Prostate gland (tissue), 2 donors: ENCODE measurements at regions not wholly inside any gene's neighbourhood (a gene's known extent, or its start where the extent isn't known, plus 50 kb on each side); places are given as distances from the start of the nearest gene placed in this dataset.

ENCODE experiments used
- POLR2AphosphoS5 ChIP-seq: sonication (generic); formaldehyde crosslinking; IDR thresholded peaks from one replicate; pipeline ENCODE4 v1.6.1; 2017; ENCODE audit warnings: antibody characterized with exemption
- TF ChIP-seq, protein P1 (sequence below), 4 experiments: fragments of 200-600 bp in 2 of 4; fragments of 450-650 bp in 2 of 4; sonication (generic) in 2 of 4; IDR thresholded peaks; 1 replicate in 3 of 4; 2 replicates in 1 of 4; pipeline ENCODE4 v1.5.1; 2016 to 2019; ENCODE audit warnings: antibody characterized with exemption in 4 of 4, mild to moderate bottlenecking in 2 of 4, moderate library complexity in 2 of 4

DNA sequence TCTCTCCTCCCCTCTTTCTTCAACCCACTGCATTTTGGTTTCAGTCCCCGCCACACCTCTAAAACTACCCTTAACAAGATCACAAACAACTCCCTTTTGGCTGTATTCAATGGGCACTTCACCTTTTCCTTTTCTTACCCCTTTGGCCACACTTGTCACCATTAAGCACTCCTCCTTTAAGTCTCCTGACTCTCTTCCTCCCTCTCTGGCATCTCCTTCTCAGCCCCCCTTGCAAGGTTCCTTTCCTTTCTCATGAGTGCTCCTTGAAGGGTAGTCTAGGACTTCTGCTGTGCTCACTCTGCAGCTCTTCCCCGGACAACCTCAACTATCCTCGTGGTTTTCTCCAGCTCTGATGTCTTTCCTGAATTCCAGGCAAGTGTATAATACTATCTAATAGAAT lies 103.7 kb downstream of the RPL22L1 start:
- TF ChIP-seq, protein P1, sequence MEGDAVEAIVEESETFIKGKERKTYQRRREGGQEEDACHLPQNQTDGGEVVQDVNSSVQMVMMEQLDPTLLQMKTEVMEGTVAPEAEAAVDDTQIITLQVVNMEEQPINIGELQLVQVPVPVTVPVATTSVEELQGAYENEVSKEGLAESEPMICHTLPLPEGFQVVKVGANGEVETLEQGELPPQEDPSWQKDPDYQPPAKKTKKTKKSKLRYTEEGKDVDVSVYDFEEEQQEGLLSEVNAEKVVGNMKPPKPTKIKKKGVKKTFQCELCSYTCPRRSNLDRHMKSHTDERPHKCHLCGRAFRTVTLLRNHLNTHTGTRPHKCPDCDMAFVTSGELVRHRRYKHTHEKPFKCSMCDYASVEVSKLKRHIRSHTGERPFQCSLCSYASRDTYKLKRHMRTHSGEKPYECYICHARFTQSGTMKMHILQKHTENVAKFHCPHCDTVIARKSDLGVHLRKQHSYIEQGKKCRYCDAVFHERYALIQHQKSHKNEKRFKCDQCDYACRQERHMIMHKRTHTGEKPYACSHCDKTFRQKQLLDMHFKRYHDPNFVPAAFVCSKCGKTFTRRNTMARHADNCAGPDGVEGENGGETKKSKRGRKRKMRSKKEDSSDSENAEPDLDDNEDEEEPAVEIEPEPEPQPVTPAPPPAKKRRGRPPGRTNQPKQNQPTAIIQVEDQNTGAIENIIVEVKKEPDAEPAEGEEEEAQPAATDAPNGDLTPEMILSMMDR (IDR thresholded peaks at IDR 0.05) = no peak
- TF ChIP-seq POLR2AphosphoS5 = no peak
